Stimulated activated effector memory CD8-positive, alpha-beta T cell treated with anti-CD3 and anti-CD28 coated beads, Interleukin-12 subunit alpha, Interleukin-12 subunit beta, amount 100 ng/mL, for 72 hours (primary cell): ENCODE measurements at regions not wholly inside any gene's neighbourhood (a gene's known extent, or its start where the extent isn't known, plus 50 kb on each side); places are given as distances from the start of the nearest gene placed in this dataset.
"Not testable (repeated sequence)": the region's sequence is repeated elsewhere in the genome, so short reads cannot be mapped to it uniquely, and the experiment has no call there.

Experiments
- ATAC-seq: fragments of 150-1000 bp; cut with Tn5 transposase; 2 replicates; pipeline ENCODE4 v1.10.0; 2021
- DNase-seq, 2 donors: peaks; one replicate each; pipeline ENCODE4 v3.0.0; 2021 to 2022; ENCODE audit warnings: low spot score in 2 of 2
- H3K27ac Mint-ChIP-seq: one replicate; pipeline ENCODE4 v1.8.0; 2022; ENCODE audit warnings: mild to moderate bottlenecking, mixed read lengths
- H3K36me3 Mint-ChIP-seq: one replicate; pipeline ENCODE4 v1.8.0; 2022; ENCODE audit warnings: mild to moderate bottlenecking, mixed read lengths
- H3K4me1 Mint-ChIP-seq: one replicate; pipeline ENCODE4 v1.8.0; 2022; ENCODE audit warnings: mixed read lengths
- H3K4me3 Mint-ChIP-seq: one replicate; pipeline ENCODE4 v1.8.0; 2022; ENCODE audit warnings: mild to moderate bottlenecking, mixed read lengths
- H3K9me3 Mint-ChIP-seq: one replicate; pipeline ENCODE4 v1.8.0; 2022; ENCODE audit warnings: mixed read lengths

DNA sequence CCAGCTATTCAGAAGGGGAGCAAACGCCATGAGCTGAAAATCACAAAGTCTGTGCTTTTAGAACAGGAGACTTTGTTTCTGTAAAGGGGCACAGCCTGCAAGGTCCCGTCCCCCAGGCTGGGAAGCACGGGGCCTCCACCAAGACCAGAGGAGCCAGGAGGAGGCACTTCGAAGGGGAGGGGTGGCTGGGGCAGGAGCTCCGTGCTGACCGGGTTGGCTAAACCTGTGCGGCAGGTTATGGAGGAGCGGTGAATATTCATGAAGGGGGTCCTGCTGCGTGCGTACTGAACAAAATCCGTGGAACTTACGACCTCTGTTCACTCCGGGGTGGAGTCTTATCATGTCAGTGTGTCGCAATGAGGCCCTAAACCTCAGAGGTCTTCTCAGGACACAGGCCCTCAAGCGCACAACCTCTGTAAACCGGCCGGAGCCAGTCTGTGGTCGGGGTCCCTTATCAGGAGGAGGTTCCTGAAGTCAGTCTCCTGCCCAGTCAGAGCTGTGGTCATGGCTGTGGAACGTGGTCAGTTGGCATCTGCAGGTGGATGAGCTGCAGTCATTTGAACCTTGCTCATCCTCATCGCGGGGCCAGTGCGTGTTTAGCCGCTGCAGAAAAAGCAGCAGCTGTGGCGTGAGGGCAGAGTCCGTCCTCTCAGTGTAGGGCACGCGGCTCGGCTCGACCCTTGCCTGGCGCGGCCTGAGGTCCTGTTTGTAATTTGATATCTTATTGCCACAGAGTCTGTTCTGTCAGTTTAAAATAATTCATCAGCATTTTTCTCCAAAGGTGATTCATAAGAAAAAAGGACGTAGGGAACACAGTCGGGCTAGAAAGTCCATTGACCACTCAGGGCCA lies 5507.7 kb upstream of the TPTE start:
- DNase-seq, H3K27ac Mint-ChIP-seq, H3K4me3 Mint-ChIP-seq, H3K4me1 Mint-ChIP-seq, H3K36me3 Mint-ChIP-seq, H3K9me3 Mint-ChIP-seq, ATAC-seq: not testable (repeated sequence)

DNA sequence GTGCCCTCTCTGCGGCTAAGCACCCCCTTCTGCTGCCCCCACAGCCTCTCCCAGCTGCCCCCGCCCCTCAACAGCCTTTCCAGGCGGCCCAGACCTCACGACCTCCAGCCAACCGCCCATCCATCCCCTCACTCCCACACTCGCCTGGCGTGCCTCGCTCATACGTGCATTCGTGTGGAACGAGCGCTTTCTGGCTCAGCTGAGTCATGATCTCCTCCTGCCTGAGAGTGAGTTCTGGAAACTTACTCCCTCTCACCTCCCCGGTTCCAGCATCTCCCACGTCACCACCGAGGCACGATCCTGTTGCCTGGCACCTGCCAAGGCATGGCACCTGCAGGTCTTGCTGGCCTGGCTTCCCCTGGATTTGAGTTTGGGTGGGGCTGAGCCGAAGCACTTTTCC lies 5506.2 kb upstream of the TPTE start:
- H3K4me1 Mint-ChIP-seq, H3K4me3 Mint-ChIP-seq, H3K36me3 Mint-ChIP-seq, H3K27ac Mint-ChIP-seq, H3K9me3 Mint-ChIP-seq, ATAC-seq, DNase-seq: not testable (repeated sequence)

DNA sequence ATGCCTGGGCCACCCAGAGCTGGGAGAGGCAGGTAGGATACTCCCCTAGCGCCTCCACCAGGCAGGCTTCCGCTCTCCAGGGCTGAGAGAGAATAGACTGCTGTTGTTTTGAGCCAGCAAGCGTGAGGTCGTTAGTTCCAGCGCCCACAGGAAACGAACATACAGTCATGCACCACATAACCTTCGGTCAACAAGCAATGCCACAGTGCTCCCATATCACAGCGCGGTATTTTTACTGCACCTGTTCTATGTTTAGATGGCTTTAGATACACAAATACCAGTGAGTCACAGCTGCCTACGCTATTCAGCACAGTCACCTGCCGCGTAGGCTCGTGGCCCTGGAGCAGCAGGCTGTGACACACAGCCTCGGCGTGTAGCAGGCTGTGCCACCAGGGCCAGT lies 5502.3 kb upstream of the TPTE start:
- H3K9me3 Mint-ChIP-seq, H3K27ac Mint-ChIP-seq, DNase-seq, H3K4me1 Mint-ChIP-seq, H3K4me3 Mint-ChIP-seq, H3K36me3 Mint-ChIP-seq: not testable (repeated sequence)
- ATAC-seq = peak; percentile 90

DNA sequence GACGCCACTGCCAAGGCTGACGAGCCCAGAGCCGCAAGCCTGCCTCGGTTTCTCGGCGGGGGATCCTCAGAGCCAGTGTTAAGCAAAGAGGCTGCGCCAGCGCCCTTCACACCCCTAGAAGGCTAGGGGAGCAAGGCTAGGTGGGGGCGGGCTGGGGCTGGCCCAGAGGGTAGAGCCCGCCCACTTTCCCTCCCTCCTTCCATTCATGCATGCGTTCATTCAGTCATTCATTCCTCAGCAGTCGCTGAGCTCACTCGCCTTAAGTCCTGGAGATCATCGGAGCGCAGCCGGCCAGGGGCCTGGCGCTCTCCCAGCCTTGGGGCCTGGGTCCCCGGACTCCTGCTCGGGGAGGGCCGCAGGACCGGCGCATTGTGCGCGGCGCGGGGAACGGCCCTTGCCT lies 5499.6 kb upstream of the TPTE start:
- H3K4me1 Mint-ChIP-seq, H3K4me3 Mint-ChIP-seq, DNase-seq, H3K36me3 Mint-ChIP-seq, H3K27ac Mint-ChIP-seq, H3K9me3 Mint-ChIP-seq: not testable (repeated sequence)
- ATAC-seq = peak; percentile 40

DNA sequence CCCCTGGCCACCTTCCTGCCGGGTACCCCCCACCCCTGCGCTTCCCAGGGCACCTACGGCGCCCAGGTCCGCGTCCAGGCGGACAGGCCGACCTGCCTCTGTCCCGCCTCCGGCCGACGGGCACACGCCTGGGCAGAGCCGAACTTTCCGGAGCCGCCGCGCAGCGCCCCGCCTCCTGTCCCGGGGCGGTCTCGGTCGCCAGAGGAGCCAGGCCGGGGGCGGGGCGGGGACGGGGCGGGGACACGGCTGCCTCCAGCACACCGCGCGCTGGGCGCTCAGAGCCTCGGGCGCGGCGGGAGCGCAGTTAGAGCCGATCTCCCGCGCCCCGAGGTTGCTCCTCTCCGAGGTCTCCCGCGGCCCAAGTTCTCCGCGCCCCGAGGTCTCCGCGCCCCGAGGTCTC lies 5499.1 kb upstream of the TPTE start:
- peak; percentile 59 for ATAC-seq
- not testable (repeated sequence) for H3K9me3 Mint-ChIP-seq, H3K27ac Mint-ChIP-seq, DNase-seq, H3K4me1 Mint-ChIP-seq, H3K4me3 Mint-ChIP-seq, H3K36me3 Mint-ChIP-seq

DNA sequence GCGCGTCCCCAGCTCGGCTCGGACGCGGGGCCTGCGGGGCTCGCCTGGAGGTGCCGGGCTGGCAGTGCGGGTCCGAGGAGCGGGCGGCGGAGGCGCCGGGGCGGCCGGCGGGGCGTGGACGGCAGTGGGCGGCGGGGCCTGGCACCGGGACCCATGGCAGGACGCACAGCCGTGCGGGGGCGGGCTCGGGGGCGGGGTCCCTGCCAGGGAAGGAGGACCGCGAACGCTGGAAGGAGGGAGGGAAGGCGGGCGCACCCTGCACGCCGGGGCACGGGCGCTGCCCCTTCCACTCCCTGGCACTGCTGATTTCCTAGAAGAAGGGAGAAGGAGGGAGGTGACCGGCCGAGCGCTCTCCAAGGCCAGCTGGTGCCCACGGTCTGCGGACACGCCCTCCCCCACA lies 5498.6 kb upstream of the TPTE start:
- H3K4me1 Mint-ChIP-seq, ATAC-seq, H3K27ac Mint-ChIP-seq, H3K4me3 Mint-ChIP-seq, DNase-seq, H3K9me3 Mint-ChIP-seq, H3K36me3 Mint-ChIP-seq: not testable (repeated sequence)

DNA sequence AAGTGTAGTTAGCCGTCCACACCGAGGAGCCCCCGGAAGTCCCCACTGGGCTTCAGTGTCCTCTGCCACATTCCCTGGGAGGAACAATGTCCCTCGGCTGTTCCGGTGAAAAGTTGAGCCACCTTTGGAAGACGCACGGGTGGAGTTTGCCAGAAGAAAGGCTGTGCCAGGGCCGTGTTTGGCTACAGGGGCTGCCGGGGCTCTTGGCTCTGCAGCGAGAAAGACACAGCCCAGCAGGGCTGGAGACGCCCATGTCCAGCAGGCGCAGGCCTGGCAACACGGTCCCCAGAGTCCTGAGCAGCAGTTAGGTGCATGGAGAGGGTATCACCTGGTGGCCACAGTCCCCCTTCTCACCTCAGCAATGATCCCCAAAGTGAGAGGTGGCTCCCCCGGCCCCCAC lies 5486.2 kb upstream of the TPTE start:
- not testable (repeated sequence) for H3K9me3 Mint-ChIP-seq, H3K27ac Mint-ChIP-seq, H3K4me3 Mint-ChIP-seq, H3K4me1 Mint-ChIP-seq, H3K36me3 Mint-ChIP-seq, ATAC-seq, DNase-seq

DNA sequence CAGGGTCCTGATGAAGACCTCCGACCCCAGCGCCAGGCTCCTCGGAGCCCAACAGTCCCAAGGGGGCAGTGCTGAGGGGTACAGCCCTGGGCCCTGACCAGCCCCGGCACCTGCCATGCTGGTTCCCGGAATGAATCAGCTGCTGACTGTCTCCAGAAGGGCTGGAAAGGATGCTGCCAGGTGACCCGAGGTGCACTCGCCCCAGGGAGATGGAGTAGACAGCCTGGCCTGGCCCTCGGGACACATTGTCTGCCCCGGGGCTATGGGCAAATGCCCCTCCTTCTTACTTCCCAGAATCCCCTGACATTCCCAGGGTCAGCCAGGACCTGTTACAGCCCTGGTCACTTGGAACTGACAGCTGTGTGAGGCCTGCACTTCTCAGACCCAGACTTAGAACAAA lies 5485.8 kb upstream of the TPTE start:
- H3K9me3 Mint-ChIP-seq, H3K4me1 Mint-ChIP-seq, ATAC-seq, H3K4me3 Mint-ChIP-seq, DNase-seq, H3K36me3 Mint-ChIP-seq, H3K27ac Mint-ChIP-seq: not testable (repeated sequence)

DNA sequence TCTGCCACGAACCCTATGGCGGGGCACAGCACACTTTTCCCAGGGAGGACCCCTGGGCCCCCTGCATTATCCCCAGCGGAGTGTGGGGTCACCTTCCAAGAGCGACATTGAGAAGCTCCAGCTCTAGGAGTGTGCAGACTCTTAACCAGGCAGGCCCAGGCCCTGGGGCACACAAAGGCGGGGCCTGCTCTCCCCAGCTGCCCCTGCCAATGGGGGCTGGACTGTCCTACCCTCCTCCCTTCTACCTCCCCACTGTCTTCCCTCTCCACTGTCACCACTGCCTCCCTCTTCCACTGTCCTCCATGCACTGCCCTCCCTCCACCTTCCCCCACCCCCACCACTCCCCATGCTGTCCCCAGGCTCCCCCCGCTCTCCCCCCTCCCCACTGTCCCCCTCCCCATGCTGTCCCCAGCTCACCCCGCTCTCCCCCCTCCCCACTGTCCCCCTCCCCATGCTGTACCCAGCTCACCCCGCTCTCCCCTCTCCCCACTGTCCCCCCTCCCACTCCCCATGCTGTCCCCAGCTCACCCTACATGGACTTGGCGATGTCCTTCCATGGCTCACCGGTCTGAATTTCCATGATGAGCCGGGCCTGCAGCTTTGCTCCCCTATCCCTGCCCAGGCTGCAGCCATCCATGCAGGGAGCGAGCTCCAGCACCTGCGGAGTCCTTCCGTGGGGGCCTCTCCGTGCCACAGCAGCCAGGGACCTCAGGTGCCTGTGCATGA lies 5483.6 kb upstream of the TPTE start:
- not testable (repeated sequence) for H3K4me3 Mint-ChIP-seq, H3K9me3 Mint-ChIP-seq, H3K27ac Mint-ChIP-seq, ATAC-seq, DNase-seq, H3K4me1 Mint-ChIP-seq, H3K36me3 Mint-ChIP-seq

DNA sequence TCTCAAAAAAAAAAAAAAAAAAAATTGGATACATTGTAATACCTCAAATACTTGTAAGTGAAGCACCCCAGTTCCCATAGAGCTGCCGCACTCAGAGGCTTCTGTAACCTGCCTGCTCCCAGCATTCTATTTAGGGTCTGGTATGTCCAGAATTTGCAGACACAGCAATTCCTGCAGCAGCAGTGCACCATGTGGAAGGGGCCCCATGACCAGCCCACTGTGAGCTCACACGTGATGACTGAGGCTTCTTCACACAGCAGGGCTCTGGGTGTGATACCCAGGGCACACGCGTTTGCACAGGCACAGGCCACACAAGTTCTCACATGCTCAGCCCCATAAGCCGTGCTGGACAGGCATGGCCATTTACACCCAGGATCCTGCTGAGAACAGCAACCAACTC lies 5481.5 kb upstream of the TPTE start:
- H3K4me3 Mint-ChIP-seq, H3K9me3 Mint-ChIP-seq, H3K4me1 Mint-ChIP-seq, ATAC-seq, DNase-seq, H3K36me3 Mint-ChIP-seq, H3K27ac Mint-ChIP-seq: not testable (repeated sequence)

DNA sequence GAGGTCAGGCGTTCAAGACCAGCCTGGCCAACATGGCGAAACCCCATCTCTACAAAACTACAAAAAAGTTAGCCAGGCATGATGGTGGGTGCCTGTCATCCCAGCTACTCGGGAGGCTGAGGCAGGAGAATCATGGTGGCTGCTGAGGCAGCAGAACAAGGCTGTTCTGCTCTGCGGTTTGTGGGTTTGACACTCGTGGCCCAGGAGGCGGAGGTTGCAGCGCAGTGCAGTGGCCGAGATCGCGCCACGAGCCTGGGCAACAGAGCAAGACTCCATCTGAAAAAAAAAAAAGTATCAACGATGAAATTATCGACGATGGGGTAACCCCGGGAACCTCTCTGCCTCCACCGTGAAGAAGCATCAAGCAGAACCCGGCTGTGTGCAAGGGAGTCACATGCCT lies 5478.8 kb upstream of the TPTE start:
- H3K27ac Mint-ChIP-seq, H3K36me3 Mint-ChIP-seq, DNase-seq, H3K4me3 Mint-ChIP-seq, H3K9me3 Mint-ChIP-seq, H3K4me1 Mint-ChIP-seq: not testable (repeated sequence)
- ATAC-seq = peak; percentile 76

DNA sequence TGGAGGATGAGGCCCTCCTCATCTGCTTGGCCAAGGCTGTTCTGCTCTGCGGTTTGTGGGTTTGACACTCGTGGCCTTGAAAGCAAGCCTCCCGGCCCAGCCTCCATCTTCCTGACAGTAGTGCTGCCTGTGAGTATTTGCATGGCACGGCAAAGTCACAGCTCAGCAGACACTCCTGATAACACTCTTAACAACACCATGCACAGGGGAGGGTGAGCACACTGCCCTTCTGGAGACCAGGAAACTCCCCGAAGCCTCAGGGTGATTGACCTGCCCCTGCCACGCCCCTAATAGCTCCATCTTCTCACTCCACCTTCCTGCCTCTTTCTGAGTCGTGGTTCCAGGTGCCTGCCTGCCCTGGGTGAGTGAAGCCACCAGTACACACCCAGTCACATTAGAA lies 5476.6 kb upstream of the TPTE start:
- not testable (repeated sequence) for DNase-seq, H3K4me3 Mint-ChIP-seq, ATAC-seq, H3K27ac Mint-ChIP-seq, H3K4me1 Mint-ChIP-seq, H3K36me3 Mint-ChIP-seq, H3K9me3 Mint-ChIP-seq

DNA sequence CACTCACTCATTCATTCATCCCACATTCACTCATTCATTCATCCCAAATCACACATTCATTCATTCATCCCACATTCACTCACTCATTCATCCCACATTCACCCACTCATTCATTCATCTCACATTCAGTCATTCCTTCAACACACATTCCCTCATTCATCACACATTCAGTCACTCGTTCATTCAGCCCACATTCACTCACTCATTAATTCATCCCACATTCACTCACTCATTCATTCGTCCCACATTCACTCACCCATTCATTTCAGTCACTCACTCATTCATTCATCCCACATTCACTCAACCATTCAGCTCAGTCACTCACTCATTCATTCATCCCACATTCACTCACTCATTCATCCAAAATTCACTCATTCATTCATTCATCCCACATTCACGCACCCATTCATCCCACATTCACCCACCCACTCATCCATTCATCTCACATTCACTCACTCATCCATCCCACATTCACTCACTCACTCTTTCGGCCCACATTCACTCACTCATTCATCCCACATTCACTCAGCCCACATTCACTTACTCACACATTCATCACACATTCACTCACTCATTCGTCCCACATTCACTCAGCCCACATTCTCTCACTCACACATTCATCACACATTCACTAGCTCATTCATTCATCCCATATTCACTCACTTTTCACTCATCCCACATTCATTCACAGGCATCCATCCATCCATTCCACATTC lies 5469.9 kb upstream of the TPTE start:
- H3K4me1 Mint-ChIP-seq, H3K9me3 Mint-ChIP-seq, H3K4me3 Mint-ChIP-seq, H3K27ac Mint-ChIP-seq, H3K36me3 Mint-ChIP-seq, DNase-seq: not testable (repeated sequence)
- ATAC-seq = peak; percentile 83

DNA sequence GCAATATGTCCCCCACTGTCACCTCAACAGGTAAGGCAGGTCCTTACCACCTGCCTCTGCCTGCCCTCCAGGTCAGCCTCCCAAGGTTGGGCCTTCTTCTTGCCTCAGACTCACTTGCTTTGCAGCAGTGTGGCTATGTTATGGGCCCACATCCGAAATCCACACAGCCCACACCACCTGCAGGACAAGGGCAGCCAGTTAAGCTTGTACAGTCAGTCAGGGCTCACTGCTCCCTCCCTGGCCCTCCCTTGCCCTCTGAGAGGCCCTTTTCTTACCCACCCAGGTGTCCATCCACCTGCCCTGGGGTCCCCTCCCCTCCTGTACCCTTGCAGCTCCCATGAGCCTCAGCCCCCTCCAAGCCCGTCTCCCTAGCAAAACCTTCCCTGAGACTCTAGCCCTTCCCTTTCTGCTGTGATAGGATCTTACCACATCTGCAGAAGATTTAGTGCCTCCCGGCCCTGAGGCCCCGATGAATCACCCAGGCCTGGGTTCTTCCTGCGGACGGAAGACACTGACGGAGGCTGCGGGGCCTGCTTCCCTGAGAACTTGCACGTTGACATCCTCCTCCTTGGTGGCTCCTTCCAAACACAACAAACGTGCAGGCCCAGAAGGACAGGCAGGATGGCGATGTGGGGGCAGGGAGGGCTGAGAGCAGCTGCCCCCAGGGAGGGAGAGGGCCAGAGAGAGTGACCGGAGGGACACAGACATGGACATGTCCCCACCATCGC lies 5466.2 kb upstream of the TPTE start:
- not testable (repeated sequence) for H3K4me3 Mint-ChIP-seq, H3K36me3 Mint-ChIP-seq, H3K9me3 Mint-ChIP-seq, ATAC-seq, DNase-seq, H3K27ac Mint-ChIP-seq, H3K4me1 Mint-ChIP-seq
